ENCODE measurements at regions not wholly inside any gene's neighbourhood (a gene's known extent, or its start where the extent isn't known, plus 50 kb on each side); places are given as distances from the start of the nearest gene placed in this dataset.

- Histone ChIP-seq H3K36me3 (ENCODE audit: control insufficient read depth in 2 of 2, insufficient read depth in 2 of 2, low read length in 1 of 2) (no peaks in the 10 kb centered on the region), H3K4me2 (ENCODE audit: control insufficient read depth, insufficient read depth) (no peak overlapping the region), H4K20me1 (ENCODE audit: control insufficient read depth, insufficient read depth) (no peaks in the 10 kb centered on the region), H3K9ac (ENCODE audit: control insufficient read depth, insufficient read depth, low read length) (no peak overlapping the region), H3K9me3 (replicated peaks; ENCODE audit: control insufficient read depth, insufficient read depth, low read length) (no peaks in the 10 kb centered on the region), H3K4me1 (ENCODE audit: control insufficient read depth, insufficient read depth, low read length) (no peaks in the 10 kb centered on the region), H2AFZ (ENCODE audit: control insufficient read depth, low read depth, low read length) (no peak overlapping the region), H3K27ac (ENCODE audit: control insufficient read depth, insufficient read depth) (no peak overlapping the region), H3K79me2 (ENCODE audit: control insufficient read depth, insufficient read depth, low read length) (no peaks in the 10 kb centered on the region), H3K4me3 (no peak overlapping the region), H3K27me3 (replicated peaks in 1 of 2; ENCODE audit: control insufficient read depth in 2 of 2, insufficient read depth in 2 of 2, low read length in 1 of 2) (no peaks in the 10 kb centered on the region)
- FAIRE-seq = no peak
- POLR2A ChIA-PET = no interaction called here
- TF ChIP-seq ATF3 (IDR thresholded peaks at IDR 0.05; ENCODE audit: borderline replicate concordance, extremely low read depth, low read depth, low read length) = no peak
- no peak for TF ChIP-seq E2F4 (IDR thresholded peaks at IDR 0.05; ENCODE audit: low read depth, low read length)
- TF ChIP-seq ZSCAN29 (IDR thresholded peaks at IDR 0.05) = no peak
- no peak for TF ChIP-seq SRF (IDR thresholded peaks at IDR 0.05; ENCODE audit: low read depth in 2 of 2, low read length in 2 of 2)
- TF ChIP-seq GABPA (IDR thresholded peaks at IDR 0.05; ENCODE audit: low read depth) = no peak
- no peak for TF ChIP-seq BMI1 (IDR thresholded peaks at IDR 0.05; ENCODE audit: borderline replicate concordance)
- TF ChIP-seq KAT2A (conservative IDR thresholded peaks at IDR 0.05; ENCODE audit: control insufficient read depth, low read depth, low read length) = no peak
- WGBS (ENCODE audit: insufficient coverage, insufficient replicate concordance, low lambda C conversion rate, missing lambda C conversion rate) = 47% methylated on average over 5 of the region's 5 CpGs
- no peak for DNase-seq (ENCODE audit: low read depth, low spot score)
- in situ Hi-C loops (cut with MboI) = no loop called here
- RAD21 ChIA-PET (ENCODE audit: unreplicated experiment) = no interaction called here
- no TSS peak for BruUV-seq (replicated peaks)
- intact Hi-C loops (cut with micrococcal nuclease; ENCODE audit: unreplicated experiment) = no loop called here
- CTCF ChIA-PET = no interaction called here
- no peak for ATAC-seq
- SMC1A ChIA-PET (ENCODE audit: uncharacterized antibody, unreplicated experiment) = interaction anchor here (1.3 kb wide), 1 partner anchor 18 kb away, joined by 3 read pairs; no protein-coding TSS in a partner anchor
Measured at GRCh38 chr1:119249283-119249682, 108.8 kb upstream of the WARS2 start.

GRCh38 chr1:119250299-119250698 is 109.8 kb upstream of the WARS2 start:
- ChIA-PET POLR2A (no interaction called here), SMC1A (ENCODE audit: uncharacterized antibody, unreplicated experiment) (no interaction called here), RAD21 (ENCODE audit: unreplicated experiment) (no interaction called here), CTCF (no interaction called here)
- Histone ChIP-seq H2AFZ (ENCODE audit: control insufficient read depth, low read depth, low read length) (no peak overlapping the region), H3K4me2 (ENCODE audit: control insufficient read depth, insufficient read depth) (no peak overlapping the region), H3K27me3 (replicated peaks in 1 of 2; ENCODE audit: control insufficient read depth in 2 of 2, insufficient read depth in 2 of 2, low read length in 1 of 2) (no peaks in the 10 kb centered on the region), H3K9ac (ENCODE audit: control insufficient read depth, insufficient read depth, low read length) (no peak overlapping the region), H3K4me3 (no peak overlapping the region), H3K27ac (ENCODE audit: control insufficient read depth, insufficient read depth) (no peak overlapping the region), H3K4me1 (ENCODE audit: control insufficient read depth, insufficient read depth, low read length) (no peaks in the 10 kb centered on the region), H3K36me3 (ENCODE audit: control insufficient read depth in 2 of 2, insufficient read depth in 2 of 2, low read length in 1 of 2) (no peaks in the 10 kb centered on the region), H4K20me1 (ENCODE audit: control insufficient read depth, insufficient read depth) (no peaks in the 10 kb centered on the region), H3K79me2 (ENCODE audit: control insufficient read depth, insufficient read depth, low read length) (no peaks in the 10 kb centered on the region), H3K9me3 (replicated peaks; ENCODE audit: control insufficient read depth, insufficient read depth, low read length) (no peaks in the 10 kb centered on the region)
- BruUV-seq (replicated peaks) = no TSS peak
- no peak for ATAC-seq
- DNase-seq (ENCODE audit: low read depth, low spot score) = no peak
- intact Hi-C loops (cut with micrococcal nuclease; ENCODE audit: unreplicated experiment) (no loop called here), in situ Hi-C loops (cut with MboI) (no loop called here)
- no peak for FAIRE-seq
- 87% methylated on average over 1 of the region's 1 CpG for whole genome bisulfite sequencing (ENCODE audit: insufficient coverage, insufficient replicate concordance, low lambda C conversion rate, missing lambda C conversion rate)
- TF ChIP-seq EED (IDR thresholded peaks at IDR 0.05; ENCODE audit: low read depth) (no peak), CHD1 (IDR thresholded peaks at IDR 0.05; ENCODE audit: low read depth, low read length) (no peak), SPI1 (IDR thresholded peaks at IDR 0.05; ENCODE audit: borderline replicate concordance, insufficient read depth, low read depth, low read length) (no peak), KDM1A (IDR thresholded peaks at IDR 0.05; ENCODE audit: borderline replicate concordance) (no peak), ZSCAN29 (IDR thresholded peaks at IDR 0.05) (no peak), CEBPB (IDR thresholded peaks at IDR 0.05; ENCODE audit: borderline replicate concordance in 1 of 2, low read depth in 2 of 2, low read length in 2 of 2) (no peak), KAT2A (conservative IDR thresholded peaks at IDR 0.05; ENCODE audit: control insufficient read depth, low read depth, low read length) (no peak), BCLAF1 (IDR thresholded peaks at IDR 0.05) (no peak)

Measured in GM12878 (cell line).